ENCODE measurements at regions not wholly inside any gene's neighbourhood (a gene's known extent, or its start where the extent isn't known, plus 50 kb on each side); places are given as distances from the start of the nearest gene placed in this dataset.

DNA sequence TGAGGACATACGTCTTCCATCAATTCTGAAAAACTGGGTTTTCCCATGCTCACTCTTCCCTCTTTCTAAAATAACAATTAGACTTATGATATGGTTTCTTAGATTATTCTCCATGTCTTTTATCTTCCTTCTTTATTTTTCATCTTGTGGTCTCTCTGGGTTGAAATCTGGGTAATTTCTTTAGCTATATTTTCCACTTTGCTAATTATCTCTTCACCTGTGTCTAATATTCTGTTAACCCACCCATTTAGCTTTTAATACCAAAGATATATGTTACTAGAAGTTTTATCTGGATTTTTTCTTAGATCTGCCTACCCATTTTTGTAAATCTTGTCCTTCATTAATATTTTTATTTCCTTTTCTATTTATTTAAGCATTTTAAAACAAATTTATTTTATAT is 121.8 kb downstream of the TENT5A start:
- DNase-seq (ENCODE audit: low read depth), result no peak
- no peak overlapping the region for H3K4me3 ChIP-seq (ENCODE audit: low read depth, low read length)
- TF ChIP-seq, protein P1, sequence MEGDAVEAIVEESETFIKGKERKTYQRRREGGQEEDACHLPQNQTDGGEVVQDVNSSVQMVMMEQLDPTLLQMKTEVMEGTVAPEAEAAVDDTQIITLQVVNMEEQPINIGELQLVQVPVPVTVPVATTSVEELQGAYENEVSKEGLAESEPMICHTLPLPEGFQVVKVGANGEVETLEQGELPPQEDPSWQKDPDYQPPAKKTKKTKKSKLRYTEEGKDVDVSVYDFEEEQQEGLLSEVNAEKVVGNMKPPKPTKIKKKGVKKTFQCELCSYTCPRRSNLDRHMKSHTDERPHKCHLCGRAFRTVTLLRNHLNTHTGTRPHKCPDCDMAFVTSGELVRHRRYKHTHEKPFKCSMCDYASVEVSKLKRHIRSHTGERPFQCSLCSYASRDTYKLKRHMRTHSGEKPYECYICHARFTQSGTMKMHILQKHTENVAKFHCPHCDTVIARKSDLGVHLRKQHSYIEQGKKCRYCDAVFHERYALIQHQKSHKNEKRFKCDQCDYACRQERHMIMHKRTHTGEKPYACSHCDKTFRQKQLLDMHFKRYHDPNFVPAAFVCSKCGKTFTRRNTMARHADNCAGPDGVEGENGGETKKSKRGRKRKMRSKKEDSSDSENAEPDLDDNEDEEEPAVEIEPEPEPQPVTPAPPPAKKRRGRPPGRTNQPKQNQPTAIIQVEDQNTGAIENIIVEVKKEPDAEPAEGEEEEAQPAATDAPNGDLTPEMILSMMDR (IDR thresholded peaks at IDR 0.05; ENCODE audit: low read depth, low read length, missing control alignments), result no peak

DNA sequence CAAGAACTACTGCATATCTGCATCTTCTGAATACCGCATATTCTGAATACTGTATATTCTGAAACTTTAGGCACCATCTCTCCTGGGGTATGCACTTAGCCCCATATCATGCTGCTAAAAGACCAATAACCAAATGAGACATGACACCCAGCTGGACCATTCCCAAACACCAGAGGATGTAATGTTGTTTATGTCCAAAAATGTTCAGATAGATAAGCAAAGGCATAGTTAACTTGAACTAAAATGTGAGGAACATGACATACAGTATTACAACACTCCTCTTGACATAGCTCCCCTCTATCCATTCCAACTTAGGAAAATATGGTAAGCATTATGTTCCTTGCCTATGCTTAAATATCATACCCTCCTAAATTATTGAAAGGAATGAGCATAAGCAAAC is 127.3 kb downstream of the TENT5A start:
- DNase-seq (ENCODE audit: low read depth), result no peak
- TF ChIP-seq, protein P1 (IDR thresholded peaks at IDR 0.05; ENCODE audit: low read depth, low read length, missing control alignments), result no peak
- H3K4me3 ChIP-seq (ENCODE audit: low read depth, low read length), result no peak overlapping the region

DNA sequence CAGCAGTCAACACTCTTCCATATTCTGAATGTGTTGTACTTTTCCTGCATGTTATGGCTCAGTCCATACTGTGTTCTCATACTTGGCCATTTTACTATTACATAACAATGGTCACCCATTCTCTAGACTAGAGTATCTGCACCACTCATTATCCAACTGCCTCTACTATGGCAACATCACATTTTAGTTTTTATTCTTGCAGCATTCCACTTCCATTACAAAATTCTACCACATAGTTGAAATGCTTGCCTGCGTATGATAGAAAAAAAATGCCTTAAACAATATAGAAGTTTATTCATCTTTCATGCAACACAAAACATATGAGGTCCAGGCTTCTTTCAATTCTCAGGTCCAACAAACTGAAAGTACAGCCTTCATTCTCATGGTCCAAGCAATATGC is 128.0 kb downstream of the TENT5A start:
- TF ChIP-seq, protein P1 (IDR thresholded peaks at IDR 0.05; ENCODE audit: low read depth, low read length, missing control alignments), result no peak
- H3K4me3 ChIP-seq (ENCODE audit: low read depth, low read length), result no peak overlapping the region
- DNase-seq (ENCODE audit: low read depth), result no peak

DNA sequence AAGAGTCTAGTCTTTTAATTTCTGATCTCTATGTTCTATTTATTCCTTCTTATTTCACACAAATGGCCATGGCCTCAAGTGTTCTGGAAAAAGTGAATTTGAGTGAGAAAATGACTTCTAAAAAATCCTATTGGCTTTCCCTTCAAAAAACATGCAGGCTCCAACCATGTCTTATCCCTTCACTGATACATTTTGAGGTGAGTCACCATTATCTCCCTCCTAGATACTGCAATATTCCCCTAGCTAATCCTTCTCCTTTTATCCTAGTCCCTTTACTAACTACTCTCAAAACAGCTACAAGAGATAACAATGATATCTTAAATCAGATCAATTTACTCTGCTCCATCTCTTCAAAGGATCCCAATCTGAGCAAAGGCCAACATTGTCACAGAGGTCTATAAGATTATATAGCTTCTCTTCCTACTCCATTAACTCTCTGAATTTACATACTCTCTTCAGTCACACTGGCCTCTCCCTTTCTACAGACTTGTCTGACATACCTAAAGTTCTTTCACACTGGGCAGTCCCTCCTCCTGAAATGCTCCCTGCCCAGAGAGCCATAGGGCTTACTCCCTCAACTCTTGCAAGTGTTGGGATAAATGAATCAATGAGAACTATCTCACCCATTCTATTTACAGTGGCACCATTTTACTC is 129.2 kb downstream of the TENT5A start:
- TF ChIP-seq, protein P1 (IDR thresholded peaks at IDR 0.05; ENCODE audit: low read depth, low read length, missing control alignments), result no peak
- H3K4me3 ChIP-seq (ENCODE audit: low read depth, low read length), result no peak overlapping the region
- no peak for DNase-seq (ENCODE audit: low read depth)

DNA sequence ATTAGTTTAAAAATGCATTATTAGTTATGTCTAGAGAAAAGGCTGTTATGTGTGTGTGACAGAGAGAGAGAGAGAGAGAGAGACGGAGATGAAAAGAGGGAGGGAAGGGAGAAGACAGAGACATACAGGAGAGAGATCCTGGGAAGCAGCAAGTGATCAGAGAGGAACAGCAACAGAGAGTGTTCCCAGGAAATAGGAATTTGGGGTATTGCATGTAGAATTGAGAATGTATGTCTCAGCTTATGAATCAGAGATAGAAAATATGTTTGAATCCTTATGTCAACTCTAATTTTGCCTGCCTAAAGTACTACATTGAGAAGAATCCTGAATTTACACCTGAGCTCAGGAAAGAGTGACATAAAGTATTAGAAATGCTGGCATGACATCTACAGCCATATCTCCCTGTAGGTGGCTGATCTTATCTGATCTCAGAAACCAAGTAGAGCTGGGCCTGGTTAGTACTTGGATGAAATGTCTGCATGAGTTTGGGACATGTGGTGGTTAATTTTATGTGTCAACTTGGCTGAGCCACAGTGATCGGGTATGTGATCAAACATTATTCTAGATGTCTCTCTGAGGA is 130.6 kb downstream of the TENT5A start:
- no peak overlapping the region for H3K4me3 ChIP-seq (ENCODE audit: low read depth, low read length)
- DNase-seq (ENCODE audit: low read depth), result no peak
- TF ChIP-seq, protein P1 (IDR thresholded peaks at IDR 0.05; ENCODE audit: low read depth, low read length, missing control alignments), result no peak

DNA sequence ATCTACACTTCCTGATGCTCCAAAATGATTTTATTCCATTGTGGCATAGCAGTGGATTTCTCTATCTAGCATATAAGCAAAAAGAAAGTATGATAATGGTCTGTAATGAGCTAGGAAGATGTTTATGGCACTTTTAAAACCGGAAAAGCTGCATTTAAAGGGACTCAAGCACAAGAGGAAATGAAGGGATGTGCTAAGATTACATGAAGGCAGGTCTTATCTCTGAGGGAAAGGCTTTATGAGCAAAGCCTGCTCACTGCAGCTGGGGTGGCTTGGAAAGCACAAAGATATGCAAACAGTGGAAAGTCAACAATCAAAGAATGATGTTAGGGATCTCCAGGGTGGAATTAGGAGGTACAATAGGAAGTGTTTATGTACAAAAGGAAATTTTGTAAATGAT is 138.2 kb downstream of the TENT5A start:
- TF ChIP-seq, protein P1 (IDR thresholded peaks at IDR 0.05; ENCODE audit: low read depth, low read length, missing control alignments), result no peak
- no peak overlapping the region for H3K4me3 ChIP-seq (ENCODE audit: low read depth, low read length)
- DNase-seq (ENCODE audit: low read depth), result no peak

DNA sequence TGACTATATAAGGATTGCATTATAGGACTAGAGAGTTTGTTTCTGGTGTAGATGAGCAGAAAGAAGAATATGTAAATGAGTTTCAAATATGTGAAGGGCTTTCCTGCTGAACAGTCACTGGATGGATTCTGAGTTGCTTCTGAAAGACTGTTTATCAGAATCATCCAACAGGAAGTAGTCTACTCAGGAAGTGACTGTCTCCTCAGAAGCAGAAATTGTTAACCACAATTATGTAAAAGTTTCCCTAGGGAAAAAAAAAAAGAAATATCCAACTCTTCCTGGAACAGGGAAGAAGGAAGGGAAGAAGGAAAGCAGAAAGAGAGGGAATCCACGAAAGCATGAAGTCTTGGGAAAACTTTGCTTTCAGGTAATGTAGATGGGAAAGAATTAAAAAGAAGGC is 138.9 kb downstream of the TENT5A start:
- H3K4me3 ChIP-seq (ENCODE audit: low read depth, low read length), result no peak overlapping the region
- DNase-seq (ENCODE audit: low read depth), result no peak
- TF ChIP-seq, protein P1 (IDR thresholded peaks at IDR 0.05; ENCODE audit: low read depth, low read length, missing control alignments), result no peak

Data from GM12864 (cell line).